PFSK-1 (cell line): ENCODE measurements at regions not wholly inside any gene's neighbourhood (a gene's known extent, or its start where the extent isn't known, plus 50 kb on each side); places are given as distances from the start of the nearest gene placed in this dataset.

Source experiments
- POLR2AphosphoS5 ChIP-seq: IDR thresholded peaks from 2 replicates; pipeline ENCODE4 v1.6.1; 2012; ENCODE audit warnings: low read depth, mild to moderate bottlenecking, control low read depth, low read length, moderate library complexity
- REST ChIP-seq, 2 experiments: IDR thresholded peaks; 2 replicates each; pipeline versions ENCODE4 v1.6.1 to v1.8.0; 2011 to 2012; ENCODE audit warnings: low read depth in 2 of 2, low read length in 2 of 2, control low read depth in 1 of 2, inconsistent platforms in 1 of 2, mild to moderate bottlenecking in 1 of 2, moderate library complexity in 1 of 2; ENCODE audit not compliant: insufficient read depth in 1 of 2

- TF ChIP-seq POLR2AphosphoS5, result no peak
- no peak for TF ChIP-seq REST (IDR thresholded peaks at IDR 0.05; ENCODE audit: insufficient read depth in 1 of 2, low read depth in 2 of 2, low read length in 2 of 2)
These were observed 194.3 kb upstream of the FERD3L start for GRCh38 chr7:19339512-19339911.
